Ishikawa (cell line): ENCODE measurements at regions not wholly inside any gene's neighbourhood (a gene's known extent, or its start where the extent isn't known, plus 50 kb on each side); places are given as distances from the start of the nearest gene placed in this dataset.

Source experiments
- CEBPB ChIP-seq: IDR thresholded peaks from 2 replicates; pipeline ENCODE4 v1.6.1; 2012
- CREB1 ChIP-seq: IDR thresholded peaks from 2 replicates; pipeline ENCODE4 v1.6.1; 2012; ENCODE audit warnings: low read depth
- EGR1 ChIP-seq: IDR thresholded peaks from 2 replicates; pipeline ENCODE4 v1.6.1; 2012
- EP300 ChIP-seq: IDR thresholded peaks from 2 replicates; pipeline ENCODE4 v1.6.1; 2012; ENCODE audit warnings: borderline replicate concordance
- FOXM1 ChIP-seq: IDR thresholded peaks from 2 replicates; pipeline ENCODE4 v1.6.1; 2012; ENCODE audit warnings: low read depth, borderline replicate concordance
- NFIC ChIP-seq: IDR thresholded peaks from 2 replicates; pipeline ENCODE4 v1.6.1; 2012
- RAD21 ChIP-seq: IDR thresholded peaks from 2 replicates; pipeline ENCODE4 v1.6.1; 2012; ENCODE audit warnings: low read depth
- TAF1 ChIP-seq: IDR thresholded peaks from 2 replicates; pipeline ENCODE4 v1.6.1; 2012; ENCODE audit warnings: low read depth, mild to moderate bottlenecking
- TCF12 ChIP-seq: IDR thresholded peaks from 2 replicates; pipeline ENCODE4 v1.6.1; 2012; ENCODE audit warnings: low read depth
- TEAD4 ChIP-seq: IDR thresholded peaks from 2 replicates; pipeline ENCODE4 v1.6.1; 2012
- YY1 ChIP-seq: IDR thresholded peaks from 2 replicates; pipeline ENCODE4 v1.6.1; 2012; ENCODE audit warnings: low read depth
- ZBTB7A ChIP-seq: IDR thresholded peaks from 2 replicates; pipeline ENCODE4 v1.6.1; 2012; ENCODE audit warnings: low read depth
- TF ChIP-seq, protein P1 (sequence below): IDR thresholded peaks from 2 replicates; pipeline ENCODE4 v1.6.1; 2012
- TF ChIP-seq, protein P2 (sequence below): IDR thresholded peaks from 2 replicates; pipeline ENCODE4 v1.6.1; 2012; ENCODE audit warnings: low read depth, mild to moderate bottlenecking
- TF ChIP-seq, protein P3 (sequence below): IDR thresholded peaks from 2 replicates; pipeline ENCODE4 v1.6.1; 2012

DNA sequence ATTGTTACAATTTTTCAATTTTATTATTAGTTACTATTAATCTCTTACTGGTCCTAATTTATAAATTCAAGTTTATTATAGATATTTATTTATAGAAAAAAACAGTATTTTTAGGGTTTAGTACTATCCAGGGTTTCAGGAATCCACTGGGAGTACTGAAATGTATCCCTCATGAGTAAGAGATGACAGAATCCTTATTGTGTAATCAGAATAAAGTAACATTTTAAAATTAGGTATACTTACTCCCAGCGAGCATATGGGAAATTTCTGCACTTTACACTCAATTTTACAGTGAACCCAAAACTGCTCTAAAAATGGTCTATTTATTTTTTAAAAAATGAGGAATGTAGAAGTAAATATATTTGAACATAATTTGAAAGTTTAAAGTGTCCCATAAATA is 202.7 kb downstream of the CGGBP1 start:
- TF ChIP-seq, protein P1, sequence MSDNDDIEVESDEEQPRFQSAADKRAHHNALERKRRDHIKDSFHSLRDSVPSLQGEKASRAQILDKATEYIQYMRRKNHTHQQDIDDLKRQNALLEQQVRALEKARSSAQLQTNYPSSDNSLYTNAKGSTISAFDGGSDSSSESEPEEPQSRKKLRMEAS: no peak
- no peak for TF ChIP-seq CREB1
- no peak for TF ChIP-seq TAF1
- TF ChIP-seq, protein P2, sequence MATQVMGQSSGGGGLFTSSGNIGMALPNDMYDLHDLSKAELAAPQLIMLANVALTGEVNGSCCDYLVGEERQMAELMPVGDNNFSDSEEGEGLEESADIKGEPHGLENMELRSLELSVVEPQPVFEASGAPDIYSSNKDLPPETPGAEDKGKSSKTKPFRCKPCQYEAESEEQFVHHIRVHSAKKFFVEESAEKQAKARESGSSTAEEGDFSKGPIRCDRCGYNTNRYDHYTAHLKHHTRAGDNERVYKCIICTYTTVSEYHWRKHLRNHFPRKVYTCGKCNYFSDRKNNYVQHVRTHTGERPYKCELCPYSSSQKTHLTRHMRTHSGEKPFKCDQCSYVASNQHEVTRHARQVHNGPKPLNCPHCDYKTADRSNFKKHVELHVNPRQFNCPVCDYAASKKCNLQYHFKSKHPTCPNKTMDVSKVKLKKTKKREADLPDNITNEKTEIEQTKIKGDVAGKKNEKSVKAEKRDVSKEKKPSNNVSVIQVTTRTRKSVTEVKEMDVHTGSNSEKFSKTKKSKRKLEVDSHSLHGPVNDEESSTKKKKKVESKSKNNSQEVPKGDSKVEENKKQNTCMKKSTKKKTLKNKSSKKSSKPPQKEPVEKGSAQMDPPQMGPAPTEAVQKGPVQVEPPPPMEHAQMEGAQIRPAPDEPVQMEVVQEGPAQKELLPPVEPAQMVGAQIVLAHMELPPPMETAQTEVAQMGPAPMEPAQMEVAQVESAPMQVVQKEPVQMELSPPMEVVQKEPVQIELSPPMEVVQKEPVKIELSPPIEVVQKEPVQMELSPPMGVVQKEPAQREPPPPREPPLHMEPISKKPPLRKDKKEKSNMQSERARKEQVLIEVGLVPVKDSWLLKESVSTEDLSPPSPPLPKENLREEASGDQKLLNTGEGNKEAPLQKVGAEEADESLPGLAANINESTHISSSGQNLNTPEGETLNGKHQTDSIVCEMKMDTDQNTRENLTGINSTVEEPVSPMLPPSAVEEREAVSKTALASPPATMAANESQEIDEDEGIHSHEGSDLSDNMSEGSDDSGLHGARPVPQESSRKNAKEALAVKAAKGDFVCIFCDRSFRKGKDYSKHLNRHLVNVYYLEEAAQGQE: no peak
- no peak for TF ChIP-seq NFIC
- TF ChIP-seq CEBPB: no peak

DNA sequence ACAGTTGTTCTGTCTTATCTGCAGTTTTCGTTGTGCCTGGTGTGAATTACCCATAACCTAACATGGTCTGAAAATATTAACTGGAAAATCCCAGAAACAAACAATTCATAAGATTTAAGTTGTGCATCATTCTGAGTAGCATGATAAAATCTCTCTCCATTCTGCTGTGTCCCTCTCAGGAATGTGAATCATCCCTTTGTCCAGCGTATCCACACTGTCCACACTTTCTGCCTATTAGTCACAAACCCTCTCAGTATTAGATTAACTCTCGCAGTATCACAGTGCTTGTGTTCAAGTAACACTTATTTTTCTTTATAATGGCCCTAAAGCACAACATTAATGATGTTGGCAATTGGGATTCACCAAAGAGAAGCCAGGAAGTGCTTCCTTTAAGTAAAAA is 203.2 kb downstream of the CGGBP1 start:
- no peak for TF ChIP-seq FOXM1
- TF ChIP-seq TAF1: no peak
- TF ChIP-seq, protein P1: no peak
- TF ChIP-seq TEAD4: no peak
- TF ChIP-seq ZBTB7A: no peak
- TF ChIP-seq CEBPB: no peak
- no peak for TF ChIP-seq RAD21

DNA sequence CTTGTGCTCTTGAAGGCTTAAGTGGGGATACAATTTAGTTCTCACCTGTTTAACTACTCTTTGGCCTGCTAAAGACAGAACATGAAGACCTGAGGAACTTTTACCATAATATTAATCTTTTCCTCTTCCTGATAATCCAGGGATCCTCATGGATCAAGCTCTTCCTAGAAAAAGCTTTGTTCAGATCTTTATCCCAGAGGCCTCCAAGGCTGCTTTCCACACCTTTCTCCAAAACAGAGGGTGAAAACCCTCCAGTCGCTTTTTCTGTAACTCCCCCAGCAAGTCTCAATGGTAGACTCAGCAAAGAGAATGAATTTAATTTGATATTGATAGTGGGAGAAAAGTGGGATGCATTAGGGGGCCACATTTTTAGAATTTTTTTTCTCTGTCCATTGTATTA is 203.6 kb downstream of the CGGBP1 start:
- TF ChIP-seq ZBTB7A (no peak), CREB1 (no peak), FOXM1 (no peak), NFIC (no peak), EP300 (no peak), YY1 (no peak), RAD21 (no peak), TEAD4 (no peak), TAF1 (no peak), EGR1 (no peak), CEBPB (no peak), TCF12 (no peak)
- TF ChIP-seq, protein P3, sequence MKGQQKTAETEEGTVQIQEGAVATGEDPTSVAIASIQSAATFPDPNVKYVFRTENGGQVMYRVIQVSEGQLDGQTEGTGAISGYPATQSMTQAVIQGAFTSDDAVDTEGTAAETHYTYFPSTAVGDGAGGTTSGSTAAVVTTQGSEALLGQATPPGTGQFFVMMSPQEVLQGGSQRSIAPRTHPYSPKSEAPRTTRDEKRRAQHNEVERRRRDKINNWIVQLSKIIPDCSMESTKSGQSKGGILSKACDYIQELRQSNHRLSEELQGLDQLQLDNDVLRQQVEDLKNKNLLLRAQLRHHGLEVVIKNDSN: no peak
- TF ChIP-seq, protein P2: no peak
- TF ChIP-seq, protein P1: no peak

DNA sequence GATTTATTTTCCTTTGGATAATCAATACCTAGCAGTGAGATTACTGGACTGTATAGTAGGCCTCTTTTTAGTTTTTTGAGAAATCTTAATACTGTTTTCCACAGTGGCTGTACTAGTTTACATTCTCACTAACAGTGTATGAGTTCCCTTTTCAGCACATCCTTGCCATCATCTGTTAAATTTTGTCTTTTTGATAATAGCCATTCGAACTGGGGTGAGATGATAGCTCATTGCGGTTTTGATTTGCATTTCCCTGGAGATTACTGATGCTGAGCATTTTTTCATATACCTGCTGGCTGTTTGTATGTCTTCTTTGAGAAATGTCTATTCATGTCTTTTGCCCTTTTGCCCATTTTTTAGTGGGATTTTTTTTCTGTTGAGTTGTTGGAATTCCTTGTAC is 210.8 kb downstream of the CGGBP1 start:
- TF ChIP-seq NFIC (no peak), EP300 (no peak), RAD21 (no peak), FOXM1 (no peak), TCF12 (no peak), TEAD4 (no peak), TAF1 (no peak), CEBPB (no peak), CREB1 (no peak), YY1 (no peak), EGR1 (no peak), ZBTB7A (no peak)
- TF ChIP-seq, protein P2: no peak
- TF ChIP-seq, protein P1: no peak
- TF ChIP-seq, protein P3: no peak
